Adipocyte (in vitro differentiated cells): ENCODE measurements at regions not wholly inside any gene's neighbourhood (a gene's known extent, or its start where the extent isn't known, plus 50 kb on each side); places are given as distances from the start of the nearest gene placed in this dataset.

Experiments
- DNase-seq: peaks from one replicate; pipeline ENCODE4 v3.0.0-alpha.2; 2015; ENCODE audit warnings: low read depth
- H3K27me3 ChIP-seq: replicated peaks from 2 replicates; pipeline ENCODE4 v1.7.0; 2013; ENCODE audit warnings: mild to moderate bottlenecking, low read length, moderate library complexity; ENCODE audit not compliant: control insufficient read depth, insufficient read depth
- H3K36me3 ChIP-seq: 2 replicates; pipeline ENCODE4 v1.7.0; 2013; ENCODE audit warnings: low read length, mild to moderate bottlenecking, moderate library complexity; ENCODE audit not compliant: control insufficient read depth, insufficient read depth, severe bottlenecking
- H3K4me1 ChIP-seq: 2 replicates; pipeline ENCODE4 v1.7.0; 2013; ENCODE audit warnings: mild to moderate bottlenecking, low read length, moderate library complexity; ENCODE audit not compliant: control insufficient read depth, insufficient read depth
- H3K4me3 ChIP-seq: 2 replicates; pipeline ENCODE4 v1.7.0; 2013; ENCODE audit warnings: mild to moderate bottlenecking, low read length, moderate library complexity
- H3K9ac ChIP-seq: 2 replicates; pipeline ENCODE4 v1.7.0; 2013; ENCODE audit warnings: mild to moderate bottlenecking, low read length, moderate library complexity
- H3K9me3 ChIP-seq: 2 replicates; pipeline ENCODE4 v1.7.0; 2013; ENCODE audit warnings: mild to moderate bottlenecking, low read length, moderate library complexity; ENCODE audit not compliant: control insufficient read depth

GRCh38 chr1:229991104-229991513 is 75.9 kb upstream of the GALNT2 start:
- Histone ChIP-seq H3K36me3 (no peaks in the 10 kb centered on the region), H3K9me3 (no peaks in the 10 kb centered on the region), H3K9ac (no peak overlapping the region), H3K4me1 (no peaks in the 10 kb centered on the region), H3K27me3 (no peaks in the 10 kb centered on the region), H3K4me3 (no peak overlapping the region)
- no peak for DNase-seq

GRCh38 chr1:229991724-229992333 is 75.2 kb upstream of the GALNT2 start:
- Histone ChIP-seq H3K9me3 (no peaks in the 10 kb centered on the region), H3K4me3 (no peak overlapping the region), H3K9ac (no peak overlapping the region), H3K36me3 (no peaks in the 10 kb centered on the region), H3K27me3 (no peaks in the 10 kb centered on the region), H3K4me1 (no peaks in the 10 kb centered on the region)
- DNase-seq = no peak

DNA sequence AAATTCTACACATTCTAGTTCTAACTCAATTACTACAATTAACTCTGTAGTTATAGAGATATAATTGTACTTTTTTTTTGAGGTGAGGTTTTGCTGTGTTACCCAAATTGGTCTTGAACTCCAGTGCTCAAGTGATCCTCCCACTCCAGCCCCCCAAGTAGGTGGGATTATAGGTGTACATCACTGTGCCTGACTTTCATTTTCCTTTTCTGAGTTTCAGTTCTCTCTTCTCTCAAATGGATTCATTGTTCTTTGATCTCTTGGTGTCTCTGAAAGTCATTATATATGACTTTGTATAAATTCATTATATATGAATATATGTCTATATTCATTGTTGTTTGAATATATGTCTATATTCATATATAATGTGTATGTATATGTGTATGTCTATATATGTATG is 74.0 kb upstream of the GALNT2 start:
- H3K4me1 ChIP-seq = no peaks in the 10 kb centered on the region
- no peak for DNase-seq
- H3K9ac ChIP-seq = no peak overlapping the region
- no peaks in the 10 kb centered on the region for H3K9me3 ChIP-seq
- H3K27me3 ChIP-seq = no peaks in the 10 kb centered on the region
- H3K36me3 ChIP-seq = no peaks in the 10 kb centered on the region
- H3K4me3 ChIP-seq = no peak overlapping the region

GRCh38 chr1:229993894-229994293 is 73.1 kb upstream of the GALNT2 start:
- Histone ChIP-seq H3K4me3 (no peak overlapping the region), H3K9ac (no peak overlapping the region), H3K27me3 (no peaks in the 10 kb centered on the region), H3K36me3 (no peaks in the 10 kb centered on the region), H3K9me3 (no peaks in the 10 kb centered on the region), H3K4me1 (peaks cover 4% of the 10 kb centered on the region)
- DNase-seq = no peak

GRCh38 chr1:229999004-229999670 is 67.9 kb upstream of the GALNT2 start:
- Histone ChIP-seq H3K36me3 (no peaks in the 10 kb centered on the region), H3K27me3 (no peaks in the 10 kb centered on the region), H3K9me3 (no peaks in the 10 kb centered on the region), H3K4me1 (peaks cover 26% of the 10 kb centered on the region), H3K4me3 (no peak overlapping the region), H3K9ac (peak overlapping the region; percentile 12)
- no peak for DNase-seq

GRCh38 chr1:230000493-230001184 is 66.4 kb upstream of the GALNT2 start:
- H3K27me3 ChIP-seq = no peaks in the 10 kb centered on the region
- peaks cover 26% of the 10 kb centered on the region for H3K4me1 ChIP-seq
- DNase-seq = no peak
- H3K36me3 ChIP-seq = no peaks in the 10 kb centered on the region
- no peaks in the 10 kb centered on the region for H3K9me3 ChIP-seq
- no peak overlapping the region for H3K9ac ChIP-seq
- H3K4me3 ChIP-seq = no peak overlapping the region

DNA sequence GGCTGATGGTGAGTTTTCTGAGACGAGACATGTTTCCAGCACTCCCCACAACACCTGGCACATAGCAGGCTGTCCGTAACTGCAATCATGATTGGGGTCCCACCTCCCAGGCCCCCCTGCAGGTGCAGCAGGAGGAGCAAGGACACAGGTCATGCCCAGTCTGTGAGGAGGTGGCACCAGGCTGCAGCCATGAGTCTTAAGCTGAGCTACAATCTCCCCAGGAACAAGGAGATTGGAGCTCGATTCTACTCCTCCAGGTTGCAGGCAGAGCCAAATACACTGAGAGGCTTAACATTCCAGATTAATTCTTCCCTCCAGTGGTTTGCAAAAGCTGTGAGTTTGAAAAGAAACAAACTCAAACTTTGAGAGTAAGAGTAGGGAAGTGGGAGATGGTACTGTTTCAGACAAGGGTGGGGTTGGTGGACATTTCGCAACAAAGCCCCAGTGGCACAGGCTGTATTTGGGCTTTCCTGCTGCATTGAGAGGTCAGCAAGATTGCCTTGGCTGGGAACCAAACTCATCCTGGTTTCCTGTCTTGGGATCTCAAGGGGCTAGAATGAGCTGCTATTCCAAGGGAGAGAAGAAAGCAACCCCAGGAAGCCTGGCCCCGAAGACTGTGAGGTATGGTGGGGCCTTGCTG is 64.8 kb upstream of the GALNT2 start:
- H3K9me3 ChIP-seq = no peaks in the 10 kb centered on the region
- no peaks in the 10 kb centered on the region for H3K36me3 ChIP-seq
- H3K4me1 ChIP-seq = peaks cover 26% of the 10 kb centered on the region
- DNase-seq = peak; percentile 19
- H3K27me3 ChIP-seq = peaks cover 6% of the 10 kb centered on the region
- H3K9ac ChIP-seq = no peak overlapping the region
- H3K4me3 ChIP-seq = peak overlapping the region; percentile 6

- H3K27me3 ChIP-seq = peaks cover 10% of the 10 kb centered on the region
- H3K36me3 ChIP-seq = no peaks in the 10 kb centered on the region
- no peaks in the 10 kb centered on the region for H3K9me3 ChIP-seq
- H3K4me3 ChIP-seq = no peak overlapping the region
- H3K4me1 ChIP-seq = peaks cover 26% of the 10 kb centered on the region
- no peak overlapping the region for H3K9ac ChIP-seq
- DNase-seq = no peak
Observed at GRCh38 chr1:230003409-230003808, 63.6 kb upstream of the GALNT2 start.

GRCh38 chr1:230005040-230005439 is 62.0 kb upstream of the GALNT2 start:
- no peak overlapping the region for H3K9ac ChIP-seq
- no peaks in the 10 kb centered on the region for H3K36me3 ChIP-seq
- H3K27me3 ChIP-seq = peaks cover 10% of the 10 kb centered on the region
- no peak for DNase-seq
- H3K4me3 ChIP-seq = no peak overlapping the region
- peaks cover 13% of the 10 kb centered on the region for H3K4me1 ChIP-seq
- no peaks in the 10 kb centered on the region for H3K9me3 ChIP-seq

- Histone ChIP-seq H3K4me1 (peaks cover 28% of the 10 kb centered on the region), H3K27me3 (peaks cover 10% of the 10 kb centered on the region), H3K36me3 (no peaks in the 10 kb centered on the region), H3K4me3 (no peak overlapping the region), H3K9ac (no peak overlapping the region), H3K9me3 (no peaks in the 10 kb centered on the region)
- no peak for DNase-seq
Observed at GRCh38 chr1:230008721-230009120, 58.3 kb upstream of the GALNT2 start.

GRCh38 chr1:230009611-230010313 is 57.3 kb upstream of the GALNT2 start:
- no peaks in the 10 kb centered on the region for H3K36me3 ChIP-seq
- H3K4me1 ChIP-seq = peaks cover 28% of the 10 kb centered on the region
- H3K9me3 ChIP-seq = no peaks in the 10 kb centered on the region
- H3K27me3 ChIP-seq = peaks cover 10% of the 10 kb centered on the region
- DNase-seq = no peak
- no peak overlapping the region for H3K9ac ChIP-seq
- H3K4me3 ChIP-seq = no peak overlapping the region
